Nephron (organoid): ENCODE measurements at regions not wholly inside any gene's neighbourhood (a gene's known extent, or its start where the extent isn't known, plus 50 kb on each side); places are given as distances from the start of the nearest gene placed in this dataset.
A peak's percentile ranks its signal among the peaks of the same experiment; 100 is the strongest.

ENCODE experiments used
- H3K27ac Mint-ChIP-seq, 3 experiments: 2 replicates each; pipeline ENCODE4 v1.8.0; 2020; ENCODE audit warnings: mixed read lengths in 3 of 3, mild to moderate bottlenecking in 2 of 3, moderate library complexity in 1 of 3
- H3K27me3 Mint-ChIP-seq: 2 replicates; pipeline ENCODE4 v1.8.0; 2021; ENCODE audit warnings: low read depth, mild to moderate bottlenecking, moderate library complexity, mixed read lengths
- H3K36me3 Mint-ChIP-seq: 2 replicates; pipeline ENCODE4 v1.8.0; 2020; ENCODE audit warnings: low read depth, mixed read lengths
- H3K4me1 Mint-ChIP-seq: 2 replicates; pipeline ENCODE4 v1.8.0; 2020; ENCODE audit warnings: mixed read lengths
- H3K4me3 Mint-ChIP-seq, 3 experiments: 2 replicates each; pipeline ENCODE4 v1.8.0; 2020; ENCODE audit warnings: mild to moderate bottlenecking in 3 of 3, mixed read lengths in 3 of 3, moderate library complexity in 2 of 3
- H3K9me3 Mint-ChIP-seq: 2 replicates; pipeline ENCODE4 v1.8.0; 2020; ENCODE audit warnings: mixed read lengths
- TF ChIP-seq, protein P1 (sequence below), 3 experiments: fragments of 200-600 bp; sonication (generic); IDR thresholded peaks; one replicate each; pipeline ENCODE4 v1.5.0; 2021; ENCODE audit warnings: antibody characterized with exemption in 3 of 3; ENCODE audit not compliant: unreplicated experiment in 3 of 3

GRCh38 chr11:43575913-43576310 is 104.6 kb upstream of the HSD17B12 start:
- Mint-ChIP-seq H3K4me3 (peak overlapping the region; percentile 81 to 86 (median 84)), H3K4me1 (peaks cover 55% of the 10 kb centered on the region), H3K27ac (peak overlapping the region; percentile 36 to 80 (median 80)), H3K36me3 (no peaks in the 10 kb centered on the region), H3K27me3 (peaks cover 100% of the 10 kb centered on the region), H3K9me3 (no peaks in the 10 kb centered on the region)
- TF ChIP-seq, protein P1, sequence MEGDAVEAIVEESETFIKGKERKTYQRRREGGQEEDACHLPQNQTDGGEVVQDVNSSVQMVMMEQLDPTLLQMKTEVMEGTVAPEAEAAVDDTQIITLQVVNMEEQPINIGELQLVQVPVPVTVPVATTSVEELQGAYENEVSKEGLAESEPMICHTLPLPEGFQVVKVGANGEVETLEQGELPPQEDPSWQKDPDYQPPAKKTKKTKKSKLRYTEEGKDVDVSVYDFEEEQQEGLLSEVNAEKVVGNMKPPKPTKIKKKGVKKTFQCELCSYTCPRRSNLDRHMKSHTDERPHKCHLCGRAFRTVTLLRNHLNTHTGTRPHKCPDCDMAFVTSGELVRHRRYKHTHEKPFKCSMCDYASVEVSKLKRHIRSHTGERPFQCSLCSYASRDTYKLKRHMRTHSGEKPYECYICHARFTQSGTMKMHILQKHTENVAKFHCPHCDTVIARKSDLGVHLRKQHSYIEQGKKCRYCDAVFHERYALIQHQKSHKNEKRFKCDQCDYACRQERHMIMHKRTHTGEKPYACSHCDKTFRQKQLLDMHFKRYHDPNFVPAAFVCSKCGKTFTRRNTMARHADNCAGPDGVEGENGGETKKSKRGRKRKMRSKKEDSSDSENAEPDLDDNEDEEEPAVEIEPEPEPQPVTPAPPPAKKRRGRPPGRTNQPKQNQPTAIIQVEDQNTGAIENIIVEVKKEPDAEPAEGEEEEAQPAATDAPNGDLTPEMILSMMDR (IDR thresholded peaks at IDR 0.05; ENCODE audit: unreplicated experiment in 3 of 3): no peak

- peaks cover 100% of the 10 kb centered on the region for H3K27me3 Mint-ChIP-seq
- peaks cover 56% of the 10 kb centered on the region for H3K4me1 Mint-ChIP-seq
- H3K36me3 Mint-ChIP-seq: no peaks in the 10 kb centered on the region
- H3K27ac Mint-ChIP-seq: peak overlapping the region; percentile 36 to 80 (median 80)
- no peaks in the 10 kb centered on the region for H3K9me3 Mint-ChIP-seq
- TF ChIP-seq, protein P1 (IDR thresholded peaks at IDR 0.05; ENCODE audit: unreplicated experiment in 3 of 3): no peak
- H3K4me3 Mint-ChIP-seq: peak overlapping the region; percentile 81 to 86 (median 84)
Observed at GRCh38 chr11:43576320-43576802, 104.2 kb upstream of the HSD17B12 start.

DNA sequence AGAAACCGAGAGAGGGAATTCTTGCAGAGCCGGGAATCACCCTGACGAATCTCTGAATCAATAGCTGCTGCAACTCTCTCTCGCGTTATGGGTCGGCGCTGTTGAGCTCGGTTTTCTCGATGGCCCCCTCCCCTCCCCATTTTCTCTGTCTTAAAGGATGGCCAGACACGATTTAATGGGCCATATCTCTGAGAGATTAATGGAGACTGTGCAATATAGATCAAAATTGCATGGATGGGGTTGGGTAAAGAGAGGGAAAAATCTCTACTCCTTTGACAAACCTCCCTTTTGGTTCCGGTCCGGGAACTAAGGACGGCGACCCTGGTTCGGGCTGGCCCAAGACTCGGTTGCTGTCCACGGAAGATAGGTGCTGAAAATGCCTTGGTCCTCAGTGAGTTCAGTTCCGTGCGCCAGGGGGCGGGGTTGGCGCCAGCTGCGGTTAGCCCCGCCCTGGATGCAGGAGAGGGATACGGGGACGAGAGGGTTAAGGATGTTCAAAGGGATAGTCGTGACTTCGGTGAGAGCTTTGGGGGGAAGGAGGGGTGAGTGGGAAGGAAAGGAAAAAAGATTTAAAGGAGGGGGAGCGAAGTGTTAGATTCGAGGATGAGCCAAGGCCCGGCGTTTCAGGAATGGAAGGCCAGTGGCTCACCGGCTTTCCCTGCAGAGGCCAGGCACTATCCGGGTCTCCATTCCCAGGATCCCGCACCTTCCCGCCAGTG is 103.6 kb upstream of the HSD17B12 start:
- no peaks in the 10 kb centered on the region for H3K36me3 Mint-ChIP-seq
- peaks cover 61% of the 10 kb centered on the region for H3K4me1 Mint-ChIP-seq
- H3K9me3 Mint-ChIP-seq: no peaks in the 10 kb centered on the region

GRCh38 chr11:43577566-43578264 is 102.8 kb upstream of the HSD17B12 start:
- peak overlapping the region; percentile 70 to 86 (median 84) for H3K4me3 Mint-ChIP-seq
- H3K36me3 Mint-ChIP-seq: no peaks in the 10 kb centered on the region
- peaks cover 68% of the 10 kb centered on the region for H3K4me1 Mint-ChIP-seq
- H3K9me3 Mint-ChIP-seq: no peaks in the 10 kb centered on the region
- peaks cover 100% of the 10 kb centered on the region for H3K27me3 Mint-ChIP-seq
- no peak overlapping the region for H3K27ac Mint-ChIP-seq
- TF ChIP-seq, protein P1 (IDR thresholded peaks at IDR 0.05; ENCODE audit: unreplicated experiment in 3 of 3): no peak

More for the DNA sequence above, 103.6 kb upstream of the HSD17B12 start:
- peak overlapping the region in 1 of 3 experiments; percentile 36 for H3K27ac Mint-ChIP-seq
- peak overlapping the region; percentile 81 to 86 (median 84) for H3K4me3 Mint-ChIP-seq
- TF ChIP-seq, protein P1 (IDR thresholded peaks at IDR 0.05; ENCODE audit: unreplicated experiment in 3 of 3): peak in 2 of 3 experiments; percentile 8 to 32
- H3K27me3 Mint-ChIP-seq: peaks cover 100% of the 10 kb centered on the region

DNA sequence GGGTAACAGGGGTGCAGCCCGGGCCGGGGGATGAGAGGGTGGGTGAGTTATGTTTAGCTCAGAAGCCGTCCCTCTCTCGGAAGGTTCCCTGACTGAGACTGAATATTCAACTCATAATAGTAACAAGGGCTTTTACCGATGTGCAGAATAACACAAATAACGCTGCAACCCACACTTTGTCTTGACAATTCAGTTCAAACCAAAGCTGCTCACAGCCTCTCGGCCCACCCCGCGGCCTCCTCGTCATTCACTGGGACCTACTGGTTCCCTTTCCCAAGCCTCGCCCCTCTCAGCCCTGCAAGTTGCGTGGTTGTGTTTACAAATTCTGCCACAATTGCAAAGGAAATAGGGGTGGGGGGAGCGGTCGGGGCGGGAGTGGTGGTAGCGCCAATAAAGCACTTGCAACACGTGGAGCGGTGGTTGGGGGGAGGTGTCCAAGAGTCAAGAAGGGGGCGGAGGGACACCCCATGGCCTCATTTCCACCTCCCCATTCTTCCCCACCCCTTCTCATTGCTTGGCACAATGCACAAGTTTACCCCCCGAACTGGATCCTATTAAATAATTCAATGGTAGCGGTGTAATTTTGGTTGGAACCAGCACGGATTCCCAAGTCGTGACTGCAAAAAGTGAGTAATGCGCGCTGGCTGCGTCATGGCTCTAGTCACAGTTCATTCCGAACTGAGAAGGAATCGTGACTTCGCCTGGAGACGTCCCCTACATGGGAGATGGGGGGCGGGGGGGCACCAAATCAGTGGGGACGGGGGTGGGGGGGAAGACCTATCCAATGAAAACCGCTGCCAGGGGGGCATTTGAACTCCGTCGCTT is 102.0 kb upstream of the HSD17B12 start:
- H3K27ac Mint-ChIP-seq: no peak overlapping the region
- no peaks in the 10 kb centered on the region for H3K36me3 Mint-ChIP-seq
- peaks cover 100% of the 10 kb centered on the region for H3K27me3 Mint-ChIP-seq
- TF ChIP-seq, protein P1 (IDR thresholded peaks at IDR 0.05; ENCODE audit: unreplicated experiment in 3 of 3): no peak
- H3K9me3 Mint-ChIP-seq: no peaks in the 10 kb centered on the region
- H3K4me3 Mint-ChIP-seq: peak overlapping the region; percentile 81 to 86 (median 82)
- peaks cover 72% of the 10 kb centered on the region for H3K4me1 Mint-ChIP-seq
